ENCODE measurements at regions not wholly inside any gene's neighbourhood (a gene's known extent, or its start where the extent isn't known, plus 50 kb on each side); places are given as distances from the start of the nearest gene placed in this dataset.

DNA sequence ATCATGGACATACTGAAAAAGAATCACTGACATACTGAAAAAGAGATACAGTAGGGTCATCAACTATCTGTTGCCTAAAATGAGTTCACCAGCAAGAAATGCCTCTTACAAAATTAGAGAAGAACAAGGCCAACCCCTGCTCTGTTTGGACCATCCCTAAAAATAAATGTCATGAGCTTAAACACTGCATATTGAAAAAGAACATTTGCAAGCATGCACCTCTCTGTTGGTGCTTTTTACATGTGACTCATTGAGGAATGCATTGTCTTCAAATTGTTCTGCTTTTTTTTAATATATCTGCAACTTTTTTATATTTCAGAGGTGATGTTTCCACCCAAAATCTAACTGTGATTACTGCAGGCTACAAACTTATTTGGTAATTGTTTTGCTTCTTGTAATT is 233.9 kb upstream of the LRATD1 start:
- intact Hi-C loops (cut with micrococcal nuclease) = no loop called here
- Mint-ChIP-seq H3K4me1 (no peaks in the 10 kb centered on the region), H3K36me3 (no peaks in the 10 kb centered on the region), H3K27me3 (ENCODE audit: low read depth in 2 of 2) (no peaks in the 10 kb centered on the region), H3K9me3 (peaks cover 3 to 9% of the 10 kb centered on the region in 2 donors), H3K27ac (no peak overlapping the region), H3K4me3 (no peak overlapping the region)
- H3K36me3 ChIP-seq (ENCODE audit: control insufficient read depth, insufficient read depth, low read length) = no peaks in the 10 kb centered on the region
- H3K27me3 ChIP-seq (ENCODE audit: control insufficient read depth, insufficient read depth, low read length) = no peaks in the 10 kb centered on the region
- H3K4me1 ChIP-seq (ENCODE audit: control insufficient read depth, insufficient read depth, low read length) = no peaks in the 10 kb centered on the region
- H3K9me3 ChIP-seq (ENCODE audit: control insufficient read depth, insufficient read depth, low read length) = no peaks in the 10 kb centered on the region
- ATAC-seq = no peak
- no peak overlapping the region for H3K4me3 ChIP-seq (ENCODE audit: low read length)
- H3K27ac ChIP-seq (ENCODE audit: low read length) = no peak overlapping the region
- DNase-seq = no peak
- no peak for TF ChIP-seq CTCF (IDR thresholded peaks at IDR 0.05)

DNA sequence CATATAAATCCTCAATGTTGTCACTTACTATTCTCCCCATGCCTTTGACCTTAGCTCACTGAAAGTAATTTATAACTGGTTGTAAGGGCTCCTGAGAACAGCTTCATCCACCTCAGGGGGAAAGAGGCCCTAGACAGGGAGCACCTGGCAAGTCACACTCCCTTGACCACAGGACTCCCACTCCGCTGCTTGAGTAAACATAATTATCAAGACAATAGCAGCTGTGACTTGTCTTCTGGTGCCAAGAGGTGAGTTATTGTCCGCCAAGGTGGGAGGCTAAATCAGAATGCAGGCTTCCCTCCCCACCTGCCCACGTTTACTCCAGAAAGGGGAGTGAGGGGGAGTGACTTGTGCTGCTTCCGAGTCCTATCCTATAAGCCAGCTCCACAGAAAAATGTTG is 230.6 kb upstream of the LRATD1 start:
- Histone ChIP-seq H3K36me3 (ENCODE audit: control insufficient read depth, insufficient read depth, low read length) (no peaks in the 10 kb centered on the region), H3K4me1 (ENCODE audit: control insufficient read depth, insufficient read depth, low read length) (no peaks in the 10 kb centered on the region), H3K27ac (ENCODE audit: low read length) (no peak overlapping the region), H3K9me3 (ENCODE audit: control insufficient read depth, insufficient read depth, low read length) (no peaks in the 10 kb centered on the region), H3K27me3 (ENCODE audit: control insufficient read depth, insufficient read depth, low read length) (no peaks in the 10 kb centered on the region), H3K4me3 (ENCODE audit: low read length) (no peak overlapping the region)
- intact Hi-C loops (cut with micrococcal nuclease) = no loop called here
- no peaks in the 10 kb centered on the region for H3K27me3 Mint-ChIP-seq (ENCODE audit: low read depth in 2 of 2)
- no peaks in the 10 kb centered on the region for H3K36me3 Mint-ChIP-seq
- H3K4me1 Mint-ChIP-seq = no peaks in the 10 kb centered on the region
- ATAC-seq (no peak), DNase-seq (no peak)
- WGBS (ENCODE audit: insufficient coverage) = 45% methylated on average over 2 of the region's 4 CpGs
- H3K4me3 Mint-ChIP-seq = no peak overlapping the region
- no peak overlapping the region for H3K27ac Mint-ChIP-seq
- no peak for TF ChIP-seq CTCF (IDR thresholded peaks at IDR 0.05)
- peaks cover 3 to 9% of the 10 kb centered on the region in 2 donors for H3K9me3 Mint-ChIP-seq

DNA sequence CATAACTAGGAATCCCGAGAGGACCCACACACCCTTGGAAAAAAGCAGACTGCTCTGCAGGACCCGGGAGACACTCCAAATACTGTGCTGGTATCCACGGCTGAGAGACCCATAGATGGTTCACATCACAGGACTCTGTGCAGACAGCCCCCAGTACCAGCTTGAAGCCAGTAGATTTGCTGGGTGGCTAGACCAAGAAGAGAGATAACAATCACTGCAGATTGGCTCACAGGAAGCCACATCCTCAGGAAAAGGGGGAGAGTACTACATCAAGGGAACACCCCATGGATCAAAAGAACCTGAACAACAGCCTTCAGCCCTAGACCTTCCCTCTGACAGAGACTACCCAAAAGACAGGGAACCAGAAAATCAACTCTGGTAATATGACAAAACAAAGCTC is 223.8 kb upstream of the LRATD1 start:
- Mint-ChIP-seq H3K27me3 (ENCODE audit: low read depth in 2 of 2) (no peaks in the 10 kb centered on the region), H3K4me3 (no peak overlapping the region), H3K9me3 (peaks cover 10 to 12% of the 10 kb centered on the region in 2 donors), H3K4me1 (no peaks in the 10 kb centered on the region), H3K27ac (no peak overlapping the region), H3K36me3 (no peaks in the 10 kb centered on the region)
- Histone ChIP-seq H3K27me3 (ENCODE audit: control insufficient read depth, insufficient read depth, low read length) (no peaks in the 10 kb centered on the region), H3K27ac (ENCODE audit: low read length) (no peak overlapping the region), H3K4me1 (ENCODE audit: control insufficient read depth, insufficient read depth, low read length) (no peaks in the 10 kb centered on the region), H3K36me3 (ENCODE audit: control insufficient read depth, insufficient read depth, low read length) (no peaks in the 10 kb centered on the region), H3K9me3 (ENCODE audit: control insufficient read depth, insufficient read depth, low read length) (peaks cover 4% of the 10 kb centered on the region), H3K4me3 (ENCODE audit: low read length) (no peak overlapping the region)
- no peak for TF ChIP-seq CTCF (IDR thresholded peaks at IDR 0.05)
- DNase-seq (no peak), ATAC-seq (no peak)
- WGBS (ENCODE audit: insufficient coverage) = 64% methylated on average over 3 of the region's 3 CpGs
- intact Hi-C loops (cut with micrococcal nuclease) = no loop called here

- Mint-ChIP-seq H3K4me3 (no peak overlapping the region), H3K4me1 (no peaks in the 10 kb centered on the region), H3K36me3 (no peaks in the 10 kb centered on the region), H3K27me3 (ENCODE audit: low read depth in 2 of 2) (no peaks in the 10 kb centered on the region), H3K9me3 (peaks cover 14 to 18% of the 10 kb centered on the region in 2 donors), H3K27ac (no peak overlapping the region)
- no peaks in the 10 kb centered on the region for H3K4me1 ChIP-seq (ENCODE audit: control insufficient read depth, insufficient read depth, low read length)
- no peak overlapping the region for H3K4me3 ChIP-seq (ENCODE audit: low read length)
- H3K9me3 ChIP-seq (ENCODE audit: control insufficient read depth, insufficient read depth, low read length) = no peaks in the 10 kb centered on the region
- ATAC-seq (no peak), DNase-seq (no peak)
- H3K36me3 ChIP-seq (ENCODE audit: control insufficient read depth, insufficient read depth, low read length) = no peaks in the 10 kb centered on the region
- H3K27me3 ChIP-seq (ENCODE audit: control insufficient read depth, insufficient read depth, low read length) = no peaks in the 10 kb centered on the region
- 34% methylated on average over 3 of the region's 4 CpGs for WGBS (ENCODE audit: insufficient coverage)
- H3K27ac ChIP-seq (ENCODE audit: low read length) = no peak overlapping the region
- TF ChIP-seq CTCF (IDR thresholded peaks at IDR 0.05) = no peak
- intact Hi-C loops (cut with micrococcal nuclease) = no loop called here
Measured at GRCh38 chr2:14417551-14417950, 215.0 kb upstream of the LRATD1 start.

Measured in natural killer cell (primary cell).